Nephron progenitor cell (in vitro differentiated cells): ENCODE measurements at regions not wholly inside any gene's neighbourhood (a gene's known extent, or its start where the extent isn't known, plus 50 kb on each side); places are given as distances from the start of the nearest gene placed in this dataset.

Source experiments
- DNase-seq: peaks from one replicate; pipeline ENCODE4 v3.0.0; 2021
- H3K27ac Mint-ChIP-seq: 2 replicates; pipeline ENCODE4 v1.8.0; 2021; ENCODE audit warnings: mild to moderate bottlenecking, moderate library complexity, mixed read lengths
- H3K27me3 Mint-ChIP-seq: 2 replicates; pipeline ENCODE4 v1.8.0; 2021; ENCODE audit warnings: mild to moderate bottlenecking, low read depth, mixed read lengths; ENCODE audit not compliant: poor library complexity
- H3K36me3 Mint-ChIP-seq: 2 replicates; pipeline ENCODE4 v1.8.0; 2021; ENCODE audit warnings: low read depth, mixed read lengths
- H3K4me1 Mint-ChIP-seq: 2 replicates; pipeline ENCODE4 v1.8.0; 2021; ENCODE audit warnings: mixed read lengths
- H3K4me3 Mint-ChIP-seq: 2 replicates; pipeline ENCODE4 v1.8.0; 2021; ENCODE audit warnings: mild to moderate bottlenecking, moderate library complexity, mixed read lengths
- H3K9me3 Mint-ChIP-seq: 2 replicates; pipeline ENCODE4 v1.8.0; 2021; ENCODE audit warnings: mild to moderate bottlenecking, moderate library complexity, mixed read lengths
- TF ChIP-seq, protein P1 (sequence below): fragments of 200-600 bp; sonication (generic); IDR thresholded peaks from 2 replicates; pipeline ENCODE4 v1.5.0; 2021; ENCODE audit warnings: antibody characterized with exemption

DNA sequence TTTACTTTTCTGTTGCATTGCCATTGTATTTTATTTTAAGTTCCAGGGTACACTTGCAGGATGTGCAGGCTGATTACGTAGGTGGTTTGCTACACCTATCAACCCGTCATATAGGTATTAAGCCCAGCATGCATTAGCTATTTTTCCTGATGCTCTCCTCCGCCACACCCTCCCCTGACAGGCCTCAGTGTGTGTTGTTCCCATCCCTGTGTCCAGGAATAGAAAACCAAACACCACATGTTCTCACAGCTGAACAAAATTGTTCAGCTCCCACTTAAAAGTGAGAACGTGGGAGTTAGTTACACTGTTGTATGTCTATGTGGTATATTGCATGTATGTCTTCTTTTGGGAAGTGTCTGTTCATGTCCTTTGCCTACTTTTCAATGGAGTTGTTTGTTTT lies 1631.7 kb downstream of the DPP10 start:
- H3K27ac Mint-ChIP-seq = no peak overlapping the region
- no peak for DNase-seq
- TF ChIP-seq, protein P1, sequence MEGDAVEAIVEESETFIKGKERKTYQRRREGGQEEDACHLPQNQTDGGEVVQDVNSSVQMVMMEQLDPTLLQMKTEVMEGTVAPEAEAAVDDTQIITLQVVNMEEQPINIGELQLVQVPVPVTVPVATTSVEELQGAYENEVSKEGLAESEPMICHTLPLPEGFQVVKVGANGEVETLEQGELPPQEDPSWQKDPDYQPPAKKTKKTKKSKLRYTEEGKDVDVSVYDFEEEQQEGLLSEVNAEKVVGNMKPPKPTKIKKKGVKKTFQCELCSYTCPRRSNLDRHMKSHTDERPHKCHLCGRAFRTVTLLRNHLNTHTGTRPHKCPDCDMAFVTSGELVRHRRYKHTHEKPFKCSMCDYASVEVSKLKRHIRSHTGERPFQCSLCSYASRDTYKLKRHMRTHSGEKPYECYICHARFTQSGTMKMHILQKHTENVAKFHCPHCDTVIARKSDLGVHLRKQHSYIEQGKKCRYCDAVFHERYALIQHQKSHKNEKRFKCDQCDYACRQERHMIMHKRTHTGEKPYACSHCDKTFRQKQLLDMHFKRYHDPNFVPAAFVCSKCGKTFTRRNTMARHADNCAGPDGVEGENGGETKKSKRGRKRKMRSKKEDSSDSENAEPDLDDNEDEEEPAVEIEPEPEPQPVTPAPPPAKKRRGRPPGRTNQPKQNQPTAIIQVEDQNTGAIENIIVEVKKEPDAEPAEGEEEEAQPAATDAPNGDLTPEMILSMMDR = no peak
- no peak overlapping the region for H3K4me3 Mint-ChIP-seq
- H3K27me3 Mint-ChIP-seq = peaks cover 5% of the 10 kb centered on the region
- no peaks in the 10 kb centered on the region for H3K4me1 Mint-ChIP-seq
- no peaks in the 10 kb centered on the region for H3K36me3 Mint-ChIP-seq
- H3K9me3 Mint-ChIP-seq = peaks cover 7% of the 10 kb centered on the region

DNA sequence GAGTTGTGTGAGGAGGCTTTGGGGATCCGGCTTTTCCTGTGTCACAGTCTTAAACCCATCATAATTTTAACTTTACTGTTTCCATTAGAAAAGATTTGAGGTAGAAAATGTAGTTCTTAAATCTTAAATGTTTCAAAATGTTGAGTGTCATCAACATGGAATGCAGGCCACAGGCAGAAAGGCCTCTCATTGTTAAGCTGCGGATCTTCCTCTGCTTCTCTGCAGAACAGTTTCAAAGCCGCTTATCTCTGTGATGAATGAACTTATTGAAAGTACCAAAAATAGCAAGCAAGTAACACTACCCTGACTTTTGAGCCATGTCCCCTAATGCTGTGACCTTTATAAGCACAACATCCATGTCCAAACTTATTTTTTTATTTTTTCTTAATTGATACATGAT lies 1645.8 kb downstream of the DPP10 start:
- no peak for DNase-seq
- Mint-ChIP-seq H3K27me3 (no peaks in the 10 kb centered on the region), H3K4me1 (no peaks in the 10 kb centered on the region), H3K4me3 (no peak overlapping the region), H3K9me3 (peaks cover 17% of the 10 kb centered on the region), H3K36me3 (no peaks in the 10 kb centered on the region), H3K27ac (no peak overlapping the region)
- TF ChIP-seq, protein P1 = no peak

DNA sequence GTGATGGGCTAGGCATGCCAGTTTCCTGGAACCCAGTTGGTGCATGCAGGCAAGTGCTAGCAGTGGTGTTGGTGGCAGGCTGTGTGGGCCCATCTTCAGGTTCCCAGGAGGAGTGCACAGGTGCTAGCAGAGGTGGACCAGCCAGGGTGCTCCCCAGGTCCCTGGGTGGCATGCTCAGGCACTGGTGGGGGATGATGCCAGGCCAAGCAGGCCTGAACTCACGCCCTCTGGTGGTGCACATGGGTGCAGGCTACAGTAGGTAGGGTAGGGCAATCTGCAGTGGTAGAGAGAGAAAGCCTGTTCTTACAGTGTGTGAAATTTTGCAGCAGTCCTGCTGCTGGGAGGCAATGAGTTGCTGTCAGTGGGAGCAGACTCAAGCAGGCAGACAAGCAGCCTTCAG lies 1651.8 kb downstream of the DPP10 start:
- Mint-ChIP-seq H3K9me3 (peaks cover 17% of the 10 kb centered on the region), H3K4me3 (no peak overlapping the region), H3K36me3 (no peaks in the 10 kb centered on the region), H3K27ac (no peak overlapping the region), H3K4me1 (peaks cover 8% of the 10 kb centered on the region), H3K27me3 (no peaks in the 10 kb centered on the region)
- DNase-seq = no peak
- TF ChIP-seq, protein P1 = no peak

DNA sequence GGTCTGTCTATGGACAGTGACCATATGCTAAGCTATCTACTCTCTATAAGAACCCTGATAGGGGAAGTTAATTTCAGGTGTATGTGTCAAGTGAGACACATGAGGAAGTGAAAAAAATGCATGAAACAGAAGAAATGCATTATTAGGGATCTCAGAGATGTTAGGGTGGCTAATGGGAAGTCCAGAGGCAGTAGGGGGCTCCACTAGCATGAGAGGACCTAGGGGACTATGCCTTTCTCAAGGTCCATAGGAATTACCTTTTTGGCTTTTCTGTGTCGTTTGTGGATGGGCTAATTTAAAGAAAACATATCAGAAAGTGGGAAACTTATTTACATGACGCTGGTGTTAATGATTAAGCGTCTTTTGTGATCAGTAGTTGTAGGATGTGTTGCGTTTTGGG lies 1653.2 kb downstream of the DPP10 start:
- TF ChIP-seq, protein P1 = no peak
- H3K27ac Mint-ChIP-seq = no peak overlapping the region
- no peak for DNase-seq
- H3K4me1 Mint-ChIP-seq = peaks cover 8% of the 10 kb centered on the region
- H3K4me3 Mint-ChIP-seq = no peak overlapping the region
- peaks cover 8% of the 10 kb centered on the region for H3K9me3 Mint-ChIP-seq
- no peaks in the 10 kb centered on the region for H3K36me3 Mint-ChIP-seq
- no peaks in the 10 kb centered on the region for H3K27me3 Mint-ChIP-seq

DNA sequence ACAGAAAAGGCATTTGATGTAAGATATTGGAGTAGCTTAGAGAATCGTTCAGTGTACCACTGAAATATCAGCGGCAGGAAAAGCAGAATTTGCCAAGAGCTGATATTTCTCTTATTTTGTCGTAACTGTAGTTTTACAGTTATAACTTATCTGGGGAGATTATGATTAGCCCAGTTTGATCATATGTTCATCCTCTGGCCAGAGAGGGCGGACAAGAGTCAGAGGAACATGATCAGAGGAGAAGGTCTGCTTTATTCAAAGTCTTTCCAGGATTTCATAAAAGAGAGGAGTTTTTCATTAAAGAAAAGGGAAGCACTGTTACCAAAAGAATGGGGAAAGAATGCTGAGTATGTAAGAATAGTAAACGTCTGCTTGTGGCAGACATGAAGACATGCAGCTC lies 1655.6 kb downstream of the DPP10 start:
- TF ChIP-seq, protein P1 = no peak
- Mint-ChIP-seq H3K9me3 (no peaks in the 10 kb centered on the region), H3K36me3 (no peaks in the 10 kb centered on the region), H3K27ac (no peak overlapping the region), H3K27me3 (no peaks in the 10 kb centered on the region), H3K4me1 (peaks cover 8% of the 10 kb centered on the region), H3K4me3 (no peak overlapping the region)
- no peak for DNase-seq

DNA sequence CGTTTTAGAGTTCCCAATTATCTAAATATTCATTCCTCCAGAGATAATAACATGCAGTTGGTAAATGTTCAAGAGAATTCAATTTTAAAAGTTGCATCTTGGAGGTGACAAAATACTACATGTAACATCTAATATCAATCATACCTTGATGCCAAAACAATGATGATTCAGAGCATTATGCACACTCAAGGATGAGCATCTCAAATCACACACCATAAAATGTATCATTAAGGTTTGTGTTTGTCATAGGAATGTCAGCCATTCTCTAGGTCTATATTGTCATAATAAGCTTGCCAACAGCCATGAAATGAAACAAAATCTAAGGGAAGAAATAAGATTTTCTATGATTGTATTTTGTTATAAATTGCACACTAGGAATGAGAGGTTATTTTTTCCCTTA lies 1667.0 kb downstream of the DPP10 start:
- Mint-ChIP-seq H3K27ac (no peak overlapping the region), H3K4me1 (peaks cover 3% of the 10 kb centered on the region), H3K36me3 (no peaks in the 10 kb centered on the region), H3K9me3 (no peaks in the 10 kb centered on the region), H3K4me3 (no peak overlapping the region), H3K27me3 (no peaks in the 10 kb centered on the region)
- no peak for DNase-seq
- TF ChIP-seq, protein P1 = no peak
